HG03565 (cell line): ENCODE measurements at regions not wholly inside any gene's neighbourhood (a gene's known extent, or its start where the extent isn't known, plus 50 kb on each side); places are given as distances from the start of the nearest gene placed in this dataset.

Experiments used
- ATAC-seq: cut with Tn5 transposase; IDR thresholded peaks from one replicate; pipeline ENCODE4 v1.9.1; 2021; ENCODE audit warnings: mild to moderate bottlenecking, moderate library complexity; ENCODE audit not compliant: unreplicated experiment

- ATAC-seq = no peak
Observed at GRCh38 chr9:79799691-79800335, 228.0 kb downstream of the TLE4 start.

- no peak for ATAC-seq
Observed at GRCh38 chr9:79798450-79798849, 226.7 kb downstream of the TLE4 start.

- ATAC-seq = no peak
Observed at GRCh38 chr9:79796411-79796810, 224.6 kb downstream of the TLE4 start.

GRCh38 chr9:79788662-79789061 is 216.9 kb downstream of the TLE4 start:
- ATAC-seq = no peak

GRCh38 chr9:79781263-79781662 is 209.5 kb downstream of the TLE4 start:
- no peak for ATAC-seq

GRCh38 chr9:79780559-79780958 is 208.8 kb downstream of the TLE4 start:
- no peak for ATAC-seq

GRCh38 chr9:79779901-79780300 is 208.1 kb downstream of the TLE4 start:
- ATAC-seq = no peak

GRCh38 chr9:79778581-79778980 is 206.8 kb downstream of the TLE4 start:
- no peak for ATAC-seq

GRCh38 chr9:79776581-79776980 is 204.8 kb downstream of the TLE4 start:
- ATAC-seq = no peak
